ENCODE measurements at regions not wholly inside any gene's neighbourhood (a gene's known extent, or its start where the extent isn't known, plus 50 kb on each side); places are given as distances from the start of the nearest gene placed in this dataset.
"Not testable (repeated sequence)": the region's sequence is repeated elsewhere in the genome, so short reads cannot be mapped to it uniquely, and the experiment has no call there.

GRCh38 chr1:181239086-181239485, 150.6 kb downstream of the IER5 start (continued):
- TF ChIP-seq RNF219 (CRISPR knock-in tag; IDR thresholded peaks at IDR 0.05), result no peak
- TF ChIP-seq DR1 (CRISPR knock-in tag; IDR thresholded peaks at IDR 0.05), result no peak
- TF ChIP-seq RFXANK (CRISPR knock-in tag; IDR thresholded peaks at IDR 0.05), result no peak
- TF ChIP-seq ZUFSP (CRISPR knock-in tag; IDR thresholded peaks at IDR 0.05; ENCODE audit: borderline replicate concordance), result no peak
- no peak for TF ChIP-seq ZNF841 (CRISPR knock-in tag; IDR thresholded peaks at IDR 0.05; ENCODE audit: borderline replicate concordance)
- TF ChIP-seq, protein P1, sequence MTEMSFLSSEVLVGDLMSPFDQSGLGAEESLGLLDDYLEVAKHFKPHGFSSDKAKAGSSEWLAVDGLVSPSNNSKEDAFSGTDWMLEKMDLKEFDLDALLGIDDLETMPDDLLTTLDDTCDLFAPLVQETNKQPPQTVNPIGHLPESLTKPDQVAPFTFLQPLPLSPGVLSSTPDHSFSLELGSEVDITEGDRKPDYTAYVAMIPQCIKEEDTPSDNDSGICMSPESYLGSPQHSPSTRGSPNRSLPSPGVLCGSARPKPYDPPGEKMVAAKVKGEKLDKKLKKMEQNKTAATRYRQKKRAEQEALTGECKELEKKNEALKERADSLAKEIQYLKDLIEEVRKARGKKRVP (CRISPR knock-in tag; IDR thresholded peaks at IDR 0.05), result no peak

GRCh38 chr1:181246320-181246719, 157.8 kb downstream of the IER5 start:
- CTCF ChIA-PET (ENCODE audit: low intra/inter-chr PET ratio, low total read pairs); in situ Hi-C loops (cut with HindIII; ENCODE audit: extremely low pct_ligation_motif_present, low pct_unique_long_range_greater_than_20kb); H3K79me2 ChIP-seq (ENCODE audit: insufficient read depth, low read length); BruUV-seq (replicated peaks); H3K4me1 ChIP-seq (ENCODE audit: insufficient read depth, low read length); H3K27ac ChIP-seq (ENCODE audit: extremely low read length, insufficient read depth, low read length); DNase-seq (ENCODE audit: low spot score); intact Hi-C loops (cut with micrococcal nuclease; ENCODE audit: unreplicated experiment); H2AFZ ChIP-seq (ENCODE audit: low read length); H3K9ac ChIP-seq (ENCODE audit: insufficient read depth, low read depth, low read length); ATAC-seq; H3K36me3 ChIP-seq (replicated peaks in 1 of 2; ENCODE audit: control insufficient read depth in 1 of 2, insufficient read depth in 2 of 2, low read length in 2 of 2); H4K20me1 ChIP-seq (ENCODE audit: insufficient read depth, low read length); FAIRE-seq; H3K4me3 ChIP-seq (replicated peaks in 1 of 3; ENCODE audit: insufficient read depth in 1 of 3, low read depth in 2 of 3, low read length in 3 of 3); H3K27me3 ChIP-seq (ENCODE audit: control insufficient read depth in 1 of 2, insufficient read depth in 2 of 2, low read length in 2 of 2); H3K4me2 ChIP-seq (ENCODE audit: low read depth, low read length); H3K9me3 ChIP-seq (ENCODE audit: low read length); POLR2A ChIA-PET: not testable (repeated sequence)
- 49% methylated on average over 8 of the region's 8 CpGs for whole genome bisulfite sequencing (ENCODE audit: low lambda C conversion rate)

- in situ Hi-C loops (cut with HindIII; ENCODE audit: extremely low pct_ligation_motif_present, low pct_unique_long_range_greater_than_20kb); H3K4me3 ChIP-seq (replicated peaks in 1 of 3; ENCODE audit: insufficient read depth in 1 of 3, low read depth in 2 of 3, low read length in 3 of 3); H3K27ac ChIP-seq (ENCODE audit: extremely low read length, insufficient read depth, low read length); H3K4me1 ChIP-seq (ENCODE audit: insufficient read depth, low read length); intact Hi-C loops (cut with micrococcal nuclease; ENCODE audit: unreplicated experiment); H3K9me3 ChIP-seq (ENCODE audit: low read length); H3K36me3 ChIP-seq (replicated peaks in 1 of 2; ENCODE audit: control insufficient read depth in 1 of 2, insufficient read depth in 2 of 2, low read length in 2 of 2); POLR2A ChIA-PET; H3K79me2 ChIP-seq (ENCODE audit: insufficient read depth, low read length); CTCF ChIA-PET (ENCODE audit: low intra/inter-chr PET ratio, low total read pairs); DNase-seq (ENCODE audit: low spot score); H3K9ac ChIP-seq (ENCODE audit: insufficient read depth, low read depth, low read length); H4K20me1 ChIP-seq (ENCODE audit: insufficient read depth, low read length); H3K4me2 ChIP-seq (ENCODE audit: low read depth, low read length); FAIRE-seq; H3K27me3 ChIP-seq (ENCODE audit: control insufficient read depth in 1 of 2, insufficient read depth in 2 of 2, low read length in 2 of 2); ATAC-seq; BruUV-seq (replicated peaks); H2AFZ ChIP-seq (ENCODE audit: low read length): not testable (repeated sequence)
- 38% methylated on average over 2 of the region's 2 CpGs for WGBS (ENCODE audit: low lambda C conversion rate)
Observed at GRCh38 chr1:181248361-181248760, 159.9 kb downstream of the IER5 start.
